ENCODE measurements at regions not wholly inside any gene's neighbourhood (a gene's known extent, or its start where the extent isn't known, plus 50 kb on each side); places are given as distances from the start of the nearest gene placed in this dataset.
A peak's percentile ranks its signal among the peaks of the same experiment; 100 is the strongest.

DNA sequence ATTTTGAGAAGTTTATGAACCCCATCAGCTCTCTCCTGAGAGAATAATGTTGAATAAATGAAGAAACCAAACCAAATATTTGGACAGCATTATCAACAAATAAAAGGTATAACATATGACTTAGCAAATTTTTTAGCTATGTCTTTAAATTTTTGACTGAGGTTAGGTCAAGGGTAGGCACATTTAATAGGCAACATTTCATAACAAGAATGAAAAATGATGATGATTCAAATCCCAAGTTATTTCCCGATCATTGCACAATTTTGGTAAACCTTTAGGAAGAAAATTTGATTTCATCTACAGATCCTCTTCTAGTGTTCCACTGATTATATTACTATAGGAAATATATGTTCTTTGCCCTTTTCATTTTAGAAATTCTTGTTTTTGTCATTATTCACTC is 123.7 kb upstream of the TLR3 start:
- Histone ChIP-seq H3K9ac (replicated peaks in 1 of 4; ENCODE audit: extremely low read depth in 1 of 4, low read depth in 3 of 4, low read length in 3 of 4) (no peak overlapping the region), H4K91ac (replicated peaks; ENCODE audit: insufficient read length, low read length) (no peak overlapping the region), H3K4me1 (replicated peaks in 1 of 4; ENCODE audit: control insufficient read depth in 3 of 4, insufficient read depth in 4 of 4, low read length in 3 of 4) (no peaks in the 10 kb centered on the region), H2BK12ac (ENCODE audit: low read depth, low read length) (no peak overlapping the region), H3K27me3 (replicated peaks in 1 of 4; ENCODE audit: control insufficient read depth in 3 of 4, extremely low read depth in 1 of 4, insufficient read depth in 3 of 4, low read length in 3 of 4) (no peaks in the 10 kb centered on the region), H3K9me3 (ENCODE audit: insufficient read depth in 2 of 2, low read depth in 1 of 2, low read length in 1 of 2) (no peaks in the 10 kb centered on the region), H3K36me3 (ENCODE audit: control insufficient read depth in 2 of 4, insufficient read depth in 4 of 4, low read length in 3 of 4) (no peaks in the 10 kb centered on the region), H3K56ac (replicated peaks; ENCODE audit: insufficient read length, low read depth, low read length) (no peak overlapping the region), H3K79me1 (ENCODE audit: low read depth, low read length) (no peaks in the 10 kb centered on the region), H2BK120ac (replicated peaks; ENCODE audit: low read depth, low read length) (no peak overlapping the region), H2BK5ac (ENCODE audit: low read depth, low read length) (no peak overlapping the region), H3K4me2 (ENCODE audit: insufficient read depth in 1 of 2, low read depth in 2 of 2, low read length in 2 of 2) (no peak overlapping the region), H3K23me2 (ENCODE audit: low read depth, low read length) (no peaks in the 10 kb centered on the region), H2BK15ac (ENCODE audit: low read length) (no peak overlapping the region), H3K79me2 (ENCODE audit: control insufficient read depth in 1 of 2, insufficient read depth in 2 of 2, low read length in 2 of 2) (no peaks in the 10 kb centered on the region), H3K14ac (ENCODE audit: insufficient read length) (no peak overlapping the region), H3K18ac (ENCODE audit: extremely low read depth, low read length) (no peak overlapping the region), H3K23ac (ENCODE audit: insufficient read length) (no peak overlapping the region), H4K20me1 (replicated peaks in 1 of 2; ENCODE audit: control insufficient read depth in 1 of 2, insufficient read depth in 2 of 2, low read length in 2 of 2) (no peaks in the 10 kb centered on the region), H4K8ac (ENCODE audit: extremely low read depth, insufficient read depth, low read length) (no peak overlapping the region), H4K5ac (ENCODE audit: insufficient read length, low read depth, low read length) (no peak overlapping the region), H3K4ac (replicated peaks; ENCODE audit: insufficient read length, low read depth, low read length) (no peak overlapping the region), H3K4me3 (ENCODE audit: extremely low read depth in 1 of 4, insufficient read depth in 2 of 4, low read depth in 3 of 4, low read length in 4 of 4) (no peak overlapping the region), H3K27ac (ENCODE audit: low read depth, low read length) (no peak overlapping the region), H2AFZ (ENCODE audit: low read length) (no peak overlapping the region), H2BK20ac (ENCODE audit: low read length) (no peak overlapping the region), H2AK5ac (ENCODE audit: low read depth, low read length) (no peak overlapping the region)
- CTCF ChIA-PET (ENCODE audit: partially characterized antibody), result interaction anchor here (0.8 to 2.0 kb wide), 5 partner anchors 9 to 48 kb away, joined by 3 to 5 read pairs (median 3); no protein-coding TSS in a partner anchor
- POLR2A ChIA-PET (ENCODE audit: partially characterized antibody), result no interaction called here
- 91% methylated on average over 1 of the region's 1 CpG; no CpG with 5 or more reads in 1 of the 2 experiments for WGBS, 2 experiments (ENCODE audit: extremely low coverage in 1 of 2, insufficient coverage in 1 of 2, insufficient read length in 1 of 2, insufficient replicate concordance in 2 of 2, low coverage in 1 of 2, low lambda C conversion rate in 2 of 2, missing lambda C conversion rate in 1 of 2)
- peak; percentile 48 for FAIRE-seq
- DNase-seq (ENCODE audit: low read depth in 1 of 2, low spot score in 2 of 2), result no peak
- TF ChIP-seq PHF8 (conservative IDR thresholded peaks at IDR 0.05; ENCODE audit: low read depth, low read length), result no peak
- TF ChIP-seq CBX5 (IDR thresholded peaks at IDR 0.05; ENCODE audit: low read depth, low read length), result no peak
- TF ChIP-seq TEAD4 (IDR thresholded peaks at IDR 0.05; ENCODE audit: low read depth, low read length), result no peak
- TF ChIP-seq, protein P1, sequence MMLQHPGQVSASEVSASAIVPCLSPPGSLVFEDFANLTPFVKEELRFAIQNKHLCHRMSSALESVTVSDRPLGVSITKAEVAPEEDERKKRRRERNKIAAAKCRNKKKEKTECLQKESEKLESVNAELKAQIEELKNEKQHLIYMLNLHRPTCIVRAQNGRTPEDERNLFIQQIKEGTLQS (IDR thresholded peaks at IDR 0.05; ENCODE audit: insufficient read depth, low read depth, low read length), result no peak
- TF ChIP-seq CREB1 (IDR thresholded peaks at IDR 0.05), result no peak

Measured in H1 (cell line).